H9 (cell line): ENCODE measurements at regions not wholly inside any gene's neighbourhood (a gene's known extent, or its start where the extent isn't known, plus 50 kb on each side); places are given as distances from the start of the nearest gene placed in this dataset.

ENCODE experiments used
- DNase-seq: peaks from one replicate; pipeline ENCODE4 v3.0.0-alpha.2; 2017
- H2AFZ ChIP-seq: one replicate; pipeline ENCODE4 v1.6.1; 2013; ENCODE audit warnings: mild to moderate bottlenecking, low read length, control low read depth, moderate library complexity
- H2AK5ac ChIP-seq: 2 replicates; pipeline ENCODE4 v1.6.1; 2013; ENCODE audit warnings: low read length, control low read depth, mixed read lengths; ENCODE audit not compliant: insufficient read length
- H2BK120ac ChIP-seq: one replicate; pipeline ENCODE4 v1.6.1; 2013; ENCODE audit warnings: low read depth, mild to moderate bottlenecking, low read length, control low read depth, inconsistent platforms; ENCODE audit not compliant: poor library complexity, severe bottlenecking
- H2BK12ac ChIP-seq: 2 replicates; pipeline ENCODE4 v1.6.1; 2013; ENCODE audit warnings: low read length, control low read depth, mixed read lengths, low read depth; ENCODE audit not compliant: insufficient read length
- H2BK15ac ChIP-seq: 2 replicates; pipeline ENCODE4 v1.6.1; 2013; ENCODE audit warnings: low read depth, low read length, control low read depth
- H2BK20ac ChIP-seq: one replicate; pipeline ENCODE4 v1.6.1; 2013; ENCODE audit warnings: low read depth, mild to moderate bottlenecking, low read length, control low read depth, inconsistent platforms; ENCODE audit not compliant: poor library complexity, severe bottlenecking
- H2BK5ac ChIP-seq: 2 replicates; pipeline ENCODE4 v1.6.1; 2013; ENCODE audit warnings: low read length, control low read depth, mixed read lengths; ENCODE audit not compliant: insufficient read length
- H3K14ac ChIP-seq: 2 replicates; pipeline ENCODE4 v1.6.1; 2013; ENCODE audit warnings: low read length, control low read depth; ENCODE audit not compliant: insufficient read depth
- H3K18ac ChIP-seq: 2 replicates; pipeline ENCODE4 v1.6.1; 2013; ENCODE audit warnings: low read depth, mild to moderate bottlenecking, mixed read lengths, low read length, control low read depth; ENCODE audit not compliant: insufficient read length
- H3K23ac ChIP-seq: 2 replicates; pipeline ENCODE4 v1.6.1; 2013; ENCODE audit warnings: low read length, control low read depth, mixed read lengths, low read depth; ENCODE audit not compliant: insufficient read length
- H3K23me2 ChIP-seq: 2 replicates; pipeline ENCODE4 v1.6.1; 2013; ENCODE audit warnings: low read depth, mild to moderate bottlenecking, mixed read lengths, low read length, control low read depth; ENCODE audit not compliant: insufficient read length, poor library complexity, severe bottlenecking
- H3K27ac ChIP-seq: 2 replicates; pipeline ENCODE4 v1.5.1; 2013; ENCODE audit warnings: low read length, control low read depth, mixed read lengths, low read depth; ENCODE audit not compliant: insufficient read length
- H3K27me3 ChIP-seq: 2 replicates; pipeline ENCODE4 v1.6.1; 2013; ENCODE audit warnings: low read length, control low read depth, inconsistent platforms; ENCODE audit not compliant: insufficient read depth
- H3K4ac ChIP-seq: 2 replicates; pipeline ENCODE4 v1.6.1; 2013; ENCODE audit warnings: low read depth, mild to moderate bottlenecking, control low read depth, inconsistent platforms, low read length, moderate library complexity
- H3K4me1 ChIP-seq: 2 replicates; pipeline ENCODE4 v1.6.1; 2013; ENCODE audit warnings: low read length, control low read depth, inconsistent platforms; ENCODE audit not compliant: insufficient read depth
- H3K4me2 ChIP-seq: 2 replicates; pipeline ENCODE4 v1.6.1; 2013; ENCODE audit warnings: low read length, control low read depth, mixed read lengths; ENCODE audit not compliant: insufficient read length, insufficient read depth
- H3K56ac ChIP-seq: 2 replicates; pipeline ENCODE4 v1.6.1; 2013; ENCODE audit warnings: low read depth, mild to moderate bottlenecking, mixed read lengths, low read length, control low read depth; ENCODE audit not compliant: insufficient read length
- H3K79me1 ChIP-seq: 2 replicates; pipeline ENCODE4 v1.6.1; 2013; ENCODE audit warnings: low read depth, mild to moderate bottlenecking, moderate library complexity, low read length, control low read depth, inconsistent platforms; ENCODE audit not compliant: insufficient read depth, poor library complexity, severe bottlenecking
- H3K79me2 ChIP-seq: 2 replicates; pipeline ENCODE4 v1.6.1; 2013; ENCODE audit warnings: low read length, control low read depth, inconsistent platforms; ENCODE audit not compliant: insufficient read depth
- H3K9ac ChIP-seq: 2 replicates; pipeline ENCODE4 v1.6.1; 2013; ENCODE audit warnings: low read length, control low read depth, mixed read lengths; ENCODE audit not compliant: insufficient read length; ENCODE audit errors: extremely low read depth
- H3K9me3 ChIP-seq: one replicate; pipeline ENCODE4 v1.6.1; 2013; ENCODE audit warnings: low read depth, low read length, inconsistent platforms; ENCODE audit not compliant: control insufficient read depth
- H3T11ph ChIP-seq: one replicate; pipeline ENCODE4 v1.6.1; 2013; ENCODE audit warnings: mild to moderate bottlenecking, low read length, control low read depth, inconsistent platforms
- H4K20me1 ChIP-seq: one replicate; pipeline ENCODE4 v1.6.1; 2013; ENCODE audit not compliant: control insufficient read depth, insufficient read length, insufficient read depth
- H4K5ac ChIP-seq: 2 replicates; pipeline ENCODE4 v1.6.1; 2013; ENCODE audit warnings: low read depth, mild to moderate bottlenecking, mixed read lengths, low read length, control low read depth; ENCODE audit not compliant: insufficient read length
- H4K8ac ChIP-seq: replicated peaks from 2 replicates; pipeline ENCODE4 v1.6.1; 2013; ENCODE audit warnings: low read length, control low read depth, mixed read lengths, low read depth; ENCODE audit not compliant: insufficient read length
- H4K91ac ChIP-seq: 2 replicates; pipeline ENCODE4 v1.6.1; 2013; ENCODE audit warnings: low read depth, mild to moderate bottlenecking, moderate library complexity, mixed read lengths, low read length, control low read depth; ENCODE audit not compliant: insufficient read length
- H3K27ac Mint-ChIP-seq, 3 experiments: 2 replicates in 2 of 3; 3 replicates in 1 of 3; pipeline ENCODE4 v1.8.0; 2020 to 2021; ENCODE audit warnings: mixed read lengths in 3 of 3, mild to moderate bottlenecking in 1 of 3, moderate library complexity in 1 of 3
- H3K27me3 Mint-ChIP-seq: 2 replicates; pipeline ENCODE4 v1.8.0; 2021; ENCODE audit warnings: low read depth, mild to moderate bottlenecking, moderate library complexity, mixed read lengths
- H3K36me3 Mint-ChIP-seq, 3 experiments: 2 replicates in 2 of 3; 3 replicates in 1 of 3; pipeline ENCODE4 v1.8.0; 2020 to 2021; ENCODE audit warnings: low read depth in 3 of 3, mixed read lengths in 3 of 3; ENCODE audit not compliant: insufficient read depth in 1 of 3
- H3K4me1 Mint-ChIP-seq, 2 experiments: 2 replicates each; pipeline ENCODE4 v1.8.0; 2020; ENCODE audit warnings: mixed read lengths in 2 of 2
- H3K4me3 Mint-ChIP-seq, 2 experiments: 2 replicates in 1 of 2; 3 replicates in 1 of 2; pipeline ENCODE4 v1.8.0; 2020 to 2021; ENCODE audit warnings: mild to moderate bottlenecking in 2 of 2, mixed read lengths in 2 of 2, moderate library complexity in 1 of 2
- H3K9me3 Mint-ChIP-seq, 2 experiments: 2 replicates in 1 of 2; 3 replicates in 1 of 2; pipeline ENCODE4 v1.8.0; 2020; ENCODE audit warnings: mild to moderate bottlenecking in 2 of 2, mixed read lengths in 2 of 2, moderate library complexity in 1 of 2
- CTCF ChIP-seq: fragments of 200-600 bp; sonication (generic); conservative IDR thresholded peaks from 3 replicates; pipeline ENCODE4 v1.8.0; 2021; ENCODE audit warnings: antibody characterized with exemption, mild to moderate bottlenecking
- WGBS: extraction: QIAGEN DNeasy Blood & Tissue Kit; methylation state at CpG from one replicate; pipeline ENCODE4 v1.1.7; 2013; ENCODE audit warnings: missing lambda C conversion rate, low lambda C conversion rate, mixed read lengths; ENCODE audit not compliant: insufficient read length; ENCODE audit errors: extremely low coverage; 5-methylcytosine and 5-hydroxymethylcytosine counted together

- Histone ChIP-seq H4K20me1 (no peaks in the 10 kb centered on the region), H2AFZ (no peak overlapping the region), H2BK12ac (no peak overlapping the region), H3K4ac (no peak overlapping the region), H4K5ac (no peak overlapping the region), H3T11ph (no peak overlapping the region), H3K4me1 (peaks cover 3% of the 10 kb centered on the region; the same call in 1 of the 2 replicates), H3K14ac (no peak overlapping the region), H4K8ac (no peak overlapping the region), H2BK5ac (no peak overlapping the region), H3K23ac (no peak overlapping the region), H3K79me2 (no peaks in the 10 kb centered on the region), H3K23me2 (no peaks in the 10 kb centered on the region), H2AK5ac (no peak overlapping the region), H3K18ac (no peak overlapping the region), H4K91ac (no peak overlapping the region), H3K27me3 (no peaks in the 10 kb centered on the region), H2BK20ac (no peak overlapping the region), H3K9me3 (no peaks in the 10 kb centered on the region), H2BK15ac (no peak overlapping the region), H3K56ac (no peak overlapping the region), H3K27ac (no peak overlapping the region), H3K79me1 (no peaks in the 10 kb centered on the region), H2BK120ac (no peak overlapping the region), H3K4me2 (no peak overlapping the region), H3K9ac (no peak overlapping the region)
- no peaks in the 10 kb centered on the region for H3K27me3 Mint-ChIP-seq
- TF ChIP-seq CTCF = no peak
- peaks cover 14 to 15% of the 10 kb centered on the region in 2 experiments for H3K9me3 Mint-ChIP-seq
- peaks cover 7 to 23% (median 17%) of the 10 kb centered on the region in 3 experiments for H3K36me3 Mint-ChIP-seq
- H3K4me3 Mint-ChIP-seq = no peak overlapping the region
- DNase-seq = peak; percentile 35
- H3K27ac Mint-ChIP-seq = peak overlapping the region; percentile 50 to 82 (median 69)
- H3K4me1 Mint-ChIP-seq = peaks cover 17 to 18% of the 10 kb centered on the region in 2 experiments
- WGBS = no CpG with 5 or more reads among the region's 5 CpGs
Measured at GRCh38 chr3:168828943-168829342, 733.2 kb upstream of the GOLIM4 start.
